Fibroblast of the aortic adventitia (primary cell): ENCODE measurements at regions not wholly inside any gene's neighbourhood (a gene's known extent, or its start where the extent isn't known, plus 50 kb on each side); places are given as distances from the start of the nearest gene placed in this dataset.

Experiments
- DNase-seq: peaks from one replicate; pipeline ENCODE4 v3.0.0-alpha.2; 2010; ENCODE audit warnings: low read depth
- H3K4me3 ChIP-seq: 2 replicates; pipeline ENCODE4 v1.5.1; 2011; ENCODE audit warnings: low read depth, mild to moderate bottlenecking, control low read depth, low read length, moderate library complexity
- TF ChIP-seq, protein P1 (sequence below): IDR thresholded peaks from 2 replicates; pipeline ENCODE4 v1.5.1; 2011; ENCODE audit warnings: mild to moderate bottlenecking, low read length, control low read depth, inconsistent platforms; ENCODE audit not compliant: insufficient read depth

DNA sequence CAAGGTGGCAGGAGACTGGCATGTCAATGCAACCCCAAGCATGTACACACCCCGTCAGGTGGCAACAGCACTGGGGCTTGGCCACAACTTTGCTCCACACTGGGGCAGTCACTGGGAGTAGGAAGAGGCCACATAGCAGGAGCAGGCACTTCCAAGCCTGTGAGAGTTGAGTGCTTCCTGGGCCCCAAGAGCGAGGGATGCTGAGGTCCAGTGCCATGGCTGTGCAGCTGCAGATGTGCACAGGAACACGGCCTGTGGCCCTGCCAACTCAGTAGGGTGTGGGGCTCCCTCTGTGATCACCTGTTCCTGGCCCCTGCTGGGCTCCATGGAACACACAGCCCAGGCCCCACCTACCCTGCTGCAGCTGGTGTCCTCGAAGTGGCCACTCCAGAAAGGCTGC lies 932.8 kb upstream of the SORCS1 start:
- no peak for DNase-seq
- TF ChIP-seq, protein P1, sequence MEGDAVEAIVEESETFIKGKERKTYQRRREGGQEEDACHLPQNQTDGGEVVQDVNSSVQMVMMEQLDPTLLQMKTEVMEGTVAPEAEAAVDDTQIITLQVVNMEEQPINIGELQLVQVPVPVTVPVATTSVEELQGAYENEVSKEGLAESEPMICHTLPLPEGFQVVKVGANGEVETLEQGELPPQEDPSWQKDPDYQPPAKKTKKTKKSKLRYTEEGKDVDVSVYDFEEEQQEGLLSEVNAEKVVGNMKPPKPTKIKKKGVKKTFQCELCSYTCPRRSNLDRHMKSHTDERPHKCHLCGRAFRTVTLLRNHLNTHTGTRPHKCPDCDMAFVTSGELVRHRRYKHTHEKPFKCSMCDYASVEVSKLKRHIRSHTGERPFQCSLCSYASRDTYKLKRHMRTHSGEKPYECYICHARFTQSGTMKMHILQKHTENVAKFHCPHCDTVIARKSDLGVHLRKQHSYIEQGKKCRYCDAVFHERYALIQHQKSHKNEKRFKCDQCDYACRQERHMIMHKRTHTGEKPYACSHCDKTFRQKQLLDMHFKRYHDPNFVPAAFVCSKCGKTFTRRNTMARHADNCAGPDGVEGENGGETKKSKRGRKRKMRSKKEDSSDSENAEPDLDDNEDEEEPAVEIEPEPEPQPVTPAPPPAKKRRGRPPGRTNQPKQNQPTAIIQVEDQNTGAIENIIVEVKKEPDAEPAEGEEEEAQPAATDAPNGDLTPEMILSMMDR, result no peak
- H3K4me3 ChIP-seq, result no peak overlapping the region

DNA sequence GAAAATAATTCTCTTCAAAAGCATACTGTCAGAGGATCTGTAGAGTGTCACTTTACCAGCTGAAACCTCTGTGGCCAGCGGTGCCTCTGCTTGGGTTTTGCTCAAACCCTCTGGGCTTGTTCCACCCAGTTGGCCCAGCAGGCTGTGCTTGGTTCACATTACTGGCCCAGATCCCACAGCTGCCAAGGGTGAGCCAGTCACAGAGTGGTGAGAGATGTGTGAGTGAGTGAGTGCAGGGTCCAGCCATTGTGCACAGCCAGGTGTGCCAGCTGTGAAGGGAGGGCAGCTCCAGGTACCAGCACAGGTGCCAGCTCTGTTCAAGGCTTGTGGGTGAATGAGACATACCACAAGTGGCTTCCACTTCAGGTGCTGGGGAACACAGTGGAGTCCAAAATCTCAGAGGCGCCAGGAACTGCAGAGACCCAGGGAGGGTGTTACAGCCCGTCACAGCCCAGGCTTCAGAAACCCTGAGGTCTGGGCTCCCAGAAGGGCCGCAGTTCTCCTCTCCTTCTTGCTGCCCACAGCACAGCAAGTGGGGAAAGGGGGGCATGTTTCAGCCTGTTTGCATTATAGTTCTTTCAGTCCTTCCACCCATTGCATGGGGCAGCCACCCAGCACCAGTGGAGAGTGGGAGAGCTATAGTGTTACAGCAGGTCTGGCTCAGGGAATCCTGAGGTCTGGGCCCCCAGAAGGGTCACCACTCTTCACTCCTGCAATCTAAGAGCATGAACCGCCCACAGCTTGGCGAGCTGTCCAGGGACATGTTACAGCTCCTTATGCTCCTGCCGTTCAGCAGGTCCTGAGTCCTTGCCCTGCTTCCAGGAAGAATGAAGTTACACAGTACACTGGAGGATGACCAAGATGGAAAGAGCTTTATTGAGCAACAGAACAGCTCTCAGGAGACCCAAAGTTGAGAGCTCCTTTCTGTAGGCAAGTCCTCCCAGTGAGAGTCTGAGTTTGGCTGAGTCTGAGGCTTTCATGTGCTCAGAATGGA lies 931.7 kb upstream of the SORCS1 start:
- H3K4me3 ChIP-seq, result no peak overlapping the region
- TF ChIP-seq, protein P1, result no peak
- DNase-seq, result no peak

DNA sequence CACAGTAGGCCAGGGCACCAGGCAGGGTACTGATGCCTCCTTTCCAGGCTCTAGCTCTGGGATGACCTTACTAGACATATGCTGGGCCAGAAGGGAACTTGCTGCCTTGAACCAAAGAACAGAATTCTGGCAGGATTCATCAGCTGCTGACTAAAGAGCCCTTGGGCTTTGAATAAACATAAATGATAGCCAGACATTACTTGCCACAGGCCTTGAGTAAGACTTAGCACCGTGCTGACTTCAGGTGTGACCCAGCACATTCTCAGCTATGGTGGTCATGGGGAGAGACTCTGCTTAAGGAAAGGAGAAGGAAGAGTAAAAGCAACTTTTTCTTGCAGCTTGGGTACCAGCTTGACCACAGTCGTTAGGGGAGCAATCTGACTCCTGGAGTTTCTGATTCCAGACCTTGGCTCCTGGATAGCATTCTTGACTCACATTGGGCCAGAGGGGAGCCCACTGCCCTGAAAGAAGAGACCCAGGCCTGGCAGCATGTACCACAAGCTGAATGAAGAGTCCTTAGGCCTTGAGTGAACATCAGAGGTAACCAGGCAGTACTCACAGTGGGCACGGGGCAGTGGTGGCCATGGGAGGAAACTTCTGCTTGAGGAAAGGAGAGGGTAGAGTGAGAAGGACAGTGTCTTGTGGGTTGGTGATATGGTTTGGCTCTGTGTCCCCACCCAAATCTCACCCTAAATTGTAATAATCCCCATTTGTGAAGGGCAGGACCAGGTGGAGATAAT lies 926.1 kb upstream of the SORCS1 start:
- no peak for DNase-seq

DNA sequence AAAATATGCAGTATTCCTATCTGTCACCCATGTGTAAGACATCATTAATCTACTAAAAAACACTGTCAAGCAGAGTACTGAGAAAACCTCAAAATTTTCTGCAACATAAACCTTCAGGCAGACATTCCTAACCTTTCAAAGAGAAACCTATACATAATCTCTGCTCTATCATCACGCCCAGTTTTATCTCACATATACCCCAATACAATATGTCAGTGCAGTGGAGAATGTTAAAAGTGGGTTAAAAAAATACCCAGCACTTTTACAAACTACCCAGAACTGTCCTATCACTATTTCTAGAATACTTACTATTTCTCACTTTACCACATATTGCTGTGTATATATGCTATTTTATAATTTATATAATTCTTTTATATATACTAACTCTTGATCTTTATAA lies 922.0 kb upstream of the SORCS1 start:
- H3K4me3 ChIP-seq, result no peak overlapping the region
- DNase-seq, result no peak
- TF ChIP-seq, protein P1, result no peak

More for the DNA sequence above, 926.1 kb upstream of the SORCS1 start:
- TF ChIP-seq, protein P1, result no peak
- H3K4me3 ChIP-seq, result no peak overlapping the region

DNA sequence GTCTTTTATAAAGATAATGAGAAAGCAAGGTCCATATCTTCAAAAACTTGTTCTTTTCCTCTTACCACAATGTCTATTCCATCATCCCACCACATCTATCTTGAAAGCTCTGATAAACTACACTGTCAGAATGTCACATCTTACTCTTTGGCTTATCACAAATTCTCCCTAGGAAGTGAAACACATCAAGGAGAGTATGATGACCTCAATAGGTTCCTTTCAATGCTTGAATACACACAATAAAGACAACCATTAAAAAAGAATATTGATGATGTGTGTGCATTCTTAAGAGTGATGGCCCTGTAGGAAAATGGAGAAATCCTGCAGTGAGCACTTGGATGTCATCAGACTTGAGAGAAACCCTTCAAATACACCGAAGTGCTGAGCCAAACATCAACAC lies 918.1 kb upstream of the SORCS1 start:
- TF ChIP-seq, protein P1, result no peak
- H3K4me3 ChIP-seq, result no peak overlapping the region
- no peak for DNase-seq

DNA sequence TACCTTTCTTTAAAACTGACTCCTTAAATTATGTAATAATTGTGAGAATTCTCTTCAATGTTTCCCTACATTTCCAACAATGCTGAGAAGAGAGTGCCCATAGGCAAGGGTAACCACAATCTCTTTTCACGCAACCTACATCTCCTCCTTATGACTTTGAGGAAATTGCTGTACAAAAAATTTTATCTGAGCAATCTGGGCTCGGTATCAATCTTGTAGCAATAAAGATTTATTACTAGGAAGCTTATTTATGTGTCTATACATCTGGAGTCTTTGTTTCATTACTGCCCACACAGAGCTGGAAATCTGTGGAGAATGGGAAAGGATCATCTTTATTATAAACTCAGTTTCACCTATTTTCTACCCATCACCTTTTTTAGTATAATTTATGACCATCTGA lies 913.8 kb upstream of the SORCS1 start:
- TF ChIP-seq, protein P1, result no peak
- DNase-seq, result no peak
- no peak overlapping the region for H3K4me3 ChIP-seq
